HG02623 (cell line): ENCODE measurements at regions not wholly inside any gene's neighbourhood (a gene's known extent, or its start where the extent isn't known, plus 50 kb on each side); places are given as distances from the start of the nearest gene placed in this dataset.

Experiments used
- ATAC-seq: cut with Tn5 transposase; IDR thresholded peaks from one replicate; pipeline ENCODE4 v1.9.1; 2021; ENCODE audit warnings: moderate library complexity; ENCODE audit not compliant: unreplicated experiment

DNA sequence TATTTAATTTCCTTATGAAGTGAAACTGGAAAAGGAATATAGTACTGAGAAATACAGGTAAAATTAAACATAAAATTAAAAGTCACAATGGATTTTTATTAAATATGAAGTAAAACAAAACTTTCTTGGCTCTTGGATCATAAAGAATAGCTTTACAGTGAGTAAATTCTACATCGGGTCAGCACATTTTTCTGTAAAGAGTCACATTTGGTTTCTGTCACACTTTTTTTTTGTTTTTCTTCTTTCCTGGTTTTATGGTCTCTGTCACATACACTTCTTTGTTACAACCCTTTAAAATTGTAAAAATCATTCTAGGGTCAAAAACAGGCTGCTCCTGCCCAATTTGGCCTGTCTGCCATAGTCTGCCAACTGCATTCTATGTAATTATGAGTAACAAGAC is 254.4 kb upstream of the POU3F2 start:
- no peak for ATAC-seq

DNA sequence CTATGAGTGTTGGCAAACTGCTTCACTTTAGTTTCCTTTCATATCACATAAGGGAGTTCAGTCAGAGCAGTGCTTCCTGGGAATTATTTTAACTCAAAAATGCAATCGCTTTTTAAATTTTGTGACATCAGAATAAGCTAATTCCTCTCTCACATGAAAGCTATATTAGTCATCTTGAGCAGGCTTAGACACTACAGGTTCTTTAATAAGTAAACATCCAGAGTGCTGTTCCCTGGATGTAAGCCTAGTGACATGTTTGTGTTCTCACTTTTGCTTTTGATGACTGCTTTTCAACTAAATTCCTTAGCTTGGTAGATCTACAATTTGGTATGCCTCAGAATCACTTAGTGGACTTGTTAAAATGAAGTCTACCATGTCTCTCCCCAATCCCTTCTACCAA is 252.7 kb upstream of the POU3F2 start:
- ATAC-seq, result no peak

DNA sequence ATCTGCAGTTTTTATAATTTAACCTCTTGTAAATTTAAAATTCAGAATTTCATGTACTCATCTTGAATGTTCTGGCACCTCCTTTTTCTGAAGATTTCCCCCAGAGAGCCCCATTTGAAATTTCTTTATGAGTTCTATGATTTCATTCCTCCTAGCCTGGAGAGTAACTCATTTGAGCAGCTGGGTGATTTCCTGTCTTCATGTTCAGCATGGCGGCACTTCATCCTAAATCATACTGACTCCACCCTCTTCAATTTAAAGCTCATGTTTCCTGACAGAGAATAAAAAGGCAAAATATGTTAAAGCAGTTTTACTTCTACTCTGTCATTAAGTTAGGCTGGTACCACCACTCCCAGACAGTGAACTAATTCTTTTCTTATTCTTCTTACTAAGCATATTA is 250.9 kb upstream of the POU3F2 start:
- ATAC-seq, result no peak

DNA sequence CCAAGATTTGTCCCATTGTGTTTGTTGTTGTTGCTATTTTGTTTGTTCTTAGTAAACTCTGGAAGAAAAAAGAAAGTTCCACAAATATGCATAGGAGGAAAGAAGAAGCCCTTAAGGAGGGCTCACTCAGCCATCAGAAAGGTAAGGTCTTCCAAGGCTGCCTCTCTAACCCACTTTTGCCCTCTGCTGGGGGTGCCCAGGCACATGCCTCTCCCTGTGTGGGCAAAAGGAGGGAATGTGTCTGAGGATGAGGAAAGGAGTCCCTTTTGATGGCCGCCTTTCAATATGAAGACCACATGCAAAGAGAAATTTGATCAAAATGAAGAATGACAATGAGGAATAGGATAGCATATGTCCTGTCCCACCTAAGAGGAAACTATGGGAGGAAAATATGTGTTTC is 248.2 kb upstream of the POU3F2 start:
- ATAC-seq, result no peak

DNA sequence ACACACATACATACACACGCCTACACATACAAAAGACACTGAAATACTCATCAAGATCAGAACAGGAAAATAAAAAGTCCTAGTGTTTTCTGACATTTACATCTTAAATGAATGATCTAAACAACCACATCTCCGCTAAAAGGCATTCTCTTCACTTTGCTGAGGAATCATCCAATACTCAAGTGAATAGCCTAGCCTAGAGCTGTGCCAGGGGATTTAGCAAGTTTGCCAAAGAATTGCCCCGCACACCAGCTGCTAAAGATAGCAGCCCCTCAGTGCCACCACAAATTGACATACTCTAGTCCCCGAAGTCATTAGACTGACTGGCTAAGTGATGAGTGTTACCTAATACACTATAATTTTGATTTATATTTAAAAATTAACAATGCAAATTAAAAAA is 246.8 kb upstream of the POU3F2 start:
- no peak for ATAC-seq

DNA sequence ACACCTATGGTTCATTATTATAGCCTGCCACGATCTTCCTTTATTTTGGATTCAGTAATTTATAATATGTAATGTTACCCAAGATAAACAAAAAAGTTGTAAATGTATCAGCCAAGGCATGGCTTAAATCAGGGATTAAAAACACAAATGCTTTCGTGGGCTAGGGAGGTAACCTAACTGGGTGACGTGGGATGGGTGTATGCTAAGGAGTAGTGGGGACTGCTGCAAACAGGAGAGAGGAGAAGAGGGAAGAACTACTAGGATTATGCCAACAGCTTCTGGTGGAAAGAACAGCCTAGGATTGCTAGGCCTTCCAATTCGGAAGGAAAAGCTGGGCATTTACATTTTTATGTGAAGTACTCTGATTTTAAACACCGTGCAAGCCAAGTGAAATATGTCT is 244.8 kb upstream of the POU3F2 start:
- no peak for ATAC-seq

DNA sequence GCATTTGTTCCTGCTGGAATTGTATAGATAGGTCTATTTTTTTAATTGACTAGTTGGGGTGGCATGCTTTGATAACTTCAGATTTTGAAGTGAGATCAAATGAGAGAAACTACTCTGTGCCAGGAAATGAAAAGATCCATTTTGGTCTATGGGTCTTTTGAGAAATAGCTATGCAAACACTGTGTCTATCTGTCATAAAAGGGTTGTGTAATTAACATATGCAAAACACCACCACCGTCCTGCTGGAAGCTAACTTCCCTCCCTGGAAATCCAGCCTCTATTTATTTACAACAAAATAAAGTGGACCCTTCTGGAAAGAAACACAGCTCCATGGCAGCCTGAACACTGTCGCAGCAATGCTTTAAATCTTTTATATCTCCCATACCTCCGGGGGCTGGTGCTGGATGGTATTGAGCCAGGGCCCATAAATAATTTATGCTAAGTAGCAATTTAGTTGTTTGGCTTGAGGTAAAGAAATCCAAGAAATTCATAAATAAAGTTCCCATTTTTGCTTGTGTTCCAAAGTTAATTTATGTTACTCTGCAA is 244.2 kb upstream of the POU3F2 start:
- no peak for ATAC-seq

DNA sequence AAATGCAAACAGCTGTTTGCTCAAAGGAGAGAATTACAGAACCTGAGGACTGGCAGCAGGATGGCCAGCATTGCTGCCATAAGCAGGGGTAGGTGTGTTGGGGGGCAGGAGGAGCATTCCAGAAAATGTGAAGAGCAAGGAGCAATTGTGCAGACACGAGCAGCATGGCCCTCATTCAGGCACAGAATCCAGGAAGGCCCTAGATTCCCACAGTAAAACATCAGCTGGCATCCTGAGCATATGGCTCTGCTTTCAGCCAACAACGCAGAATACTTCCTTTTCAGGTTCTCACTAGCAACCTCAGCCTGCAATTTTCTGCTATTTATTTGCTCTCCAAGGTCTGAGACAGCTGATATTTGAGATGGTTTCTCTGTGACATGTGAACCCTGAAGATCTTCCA is 243.4 kb upstream of the POU3F2 start:
- ATAC-seq, result no peak

DNA sequence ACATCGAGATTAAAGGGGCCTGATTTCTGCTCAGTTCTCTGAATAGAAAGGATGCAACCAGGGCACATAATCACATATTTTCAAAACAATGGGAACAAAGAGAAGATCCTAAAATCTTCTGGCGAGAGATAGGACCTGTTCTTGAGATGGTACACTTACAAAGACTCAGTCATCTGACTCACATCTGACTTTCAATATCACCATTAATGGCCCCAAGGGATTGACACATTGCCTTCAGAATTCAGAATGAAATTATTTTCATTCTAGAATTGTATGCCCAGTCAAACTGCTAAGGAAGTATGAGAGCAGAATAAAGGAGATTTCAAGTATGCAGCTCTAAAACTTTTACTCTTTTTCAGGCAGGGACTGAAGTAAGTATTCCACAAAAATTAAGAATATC is 240.7 kb upstream of the POU3F2 start:
- no peak for ATAC-seq

DNA sequence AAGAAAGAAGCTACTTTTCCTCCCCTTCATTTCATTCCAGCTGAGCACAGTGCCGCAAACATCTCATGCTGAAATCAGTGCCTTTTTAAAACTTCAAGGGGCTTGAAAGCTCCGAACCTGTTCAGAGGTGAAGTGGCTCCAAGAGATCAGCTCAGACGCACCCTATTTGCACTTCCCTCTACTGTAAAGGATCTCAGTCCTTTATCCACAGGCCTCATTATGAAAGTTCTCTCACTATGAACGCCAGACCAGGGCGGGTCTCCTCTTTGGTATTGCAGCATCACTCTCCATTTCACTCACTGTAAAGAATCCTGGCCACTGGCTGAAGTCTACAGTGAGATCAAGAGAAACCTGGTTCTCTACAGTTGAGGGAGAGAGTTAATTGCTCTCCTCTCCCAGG is 232.7 kb upstream of the POU3F2 start:
- no peak for ATAC-seq

DNA sequence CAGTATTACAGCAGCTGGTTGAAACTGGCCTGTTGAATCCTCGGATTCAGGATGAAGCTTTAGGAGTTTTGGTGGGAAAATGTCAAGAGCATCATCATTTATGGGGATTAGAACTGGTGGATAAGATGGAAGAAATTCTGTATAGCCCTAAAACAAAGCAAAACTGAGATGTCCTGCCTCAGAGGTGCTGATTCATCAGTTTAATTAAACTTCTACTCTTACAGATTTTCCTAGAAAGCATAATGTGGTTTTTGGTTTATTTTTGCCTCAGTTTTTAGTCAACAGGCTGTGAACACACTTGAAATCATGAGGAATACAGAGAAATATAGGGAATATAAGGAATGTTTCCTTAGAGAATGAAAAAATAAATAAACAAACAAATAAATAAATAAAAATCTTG is 228.7 kb upstream of the POU3F2 start:
- ATAC-seq, result no peak

DNA sequence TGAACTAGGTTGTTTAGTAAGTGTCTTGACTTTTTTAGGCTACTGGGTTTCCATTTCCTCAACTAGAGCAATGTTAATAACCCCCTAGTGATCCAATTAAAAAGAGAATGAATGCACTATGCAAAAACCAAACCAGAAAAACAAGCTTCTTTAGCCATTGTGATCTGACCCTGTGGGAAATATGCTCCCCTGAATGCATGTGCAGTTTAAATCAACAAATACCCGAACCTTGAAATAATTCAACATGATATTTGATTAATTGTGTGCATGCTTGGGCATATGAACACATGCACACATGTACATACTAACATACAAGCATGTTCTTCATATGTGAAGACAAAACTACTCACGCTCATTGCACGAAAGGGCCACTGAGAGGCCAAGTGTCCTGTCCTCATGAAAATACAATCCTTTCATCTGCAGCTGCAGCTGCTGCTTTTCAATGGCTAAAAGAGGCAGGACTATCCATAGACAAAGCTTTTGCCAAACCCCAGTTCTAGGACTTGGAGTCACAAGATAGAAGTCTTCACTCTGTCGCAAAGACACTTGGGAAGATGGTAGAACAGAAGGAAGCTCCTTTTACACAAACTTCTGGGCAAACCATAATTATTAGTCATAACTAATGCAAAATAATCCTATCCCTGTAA is 207.1 kb upstream of the POU3F2 start:
- no peak for ATAC-seq

DNA sequence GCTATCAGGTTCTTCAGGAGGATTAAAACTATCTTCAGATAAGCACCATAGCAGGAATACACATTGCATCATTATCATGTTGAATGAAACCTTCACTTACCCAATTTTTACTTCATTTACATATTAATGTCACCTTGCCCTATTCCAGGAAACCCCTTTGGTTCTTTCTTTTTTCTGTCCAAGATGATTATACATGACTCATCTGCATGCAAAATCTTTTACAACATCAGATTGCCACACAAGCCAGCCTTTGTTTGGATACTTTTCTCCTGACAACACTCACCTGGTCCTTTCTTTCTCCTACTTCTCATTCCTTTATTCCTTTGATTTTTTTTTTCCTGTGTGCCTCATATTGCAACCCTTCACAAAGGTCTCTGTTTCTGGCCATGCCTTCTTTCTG is 200.5 kb upstream of the POU3F2 start:
- ATAC-seq, result no peak

DNA sequence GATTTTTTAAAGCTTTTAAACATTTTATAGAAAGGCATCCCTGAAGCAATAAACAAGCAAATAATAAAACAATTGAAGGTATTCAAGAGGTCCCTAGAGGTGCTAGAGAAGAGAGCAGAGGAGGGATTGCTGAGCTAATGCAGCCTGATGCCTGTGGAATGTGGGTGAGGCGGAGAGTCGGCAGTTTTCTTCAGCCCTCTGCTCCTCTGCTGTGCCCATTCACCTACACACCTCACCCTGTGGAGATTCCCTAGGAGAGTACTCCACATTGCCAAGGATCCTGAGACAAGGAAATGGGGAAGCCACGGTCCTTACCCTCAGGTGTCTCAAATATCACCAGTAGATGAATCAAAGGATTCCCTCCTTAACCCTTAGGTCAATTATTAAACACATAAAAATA is 199.8 kb upstream of the POU3F2 start:
- no peak for ATAC-seq

DNA sequence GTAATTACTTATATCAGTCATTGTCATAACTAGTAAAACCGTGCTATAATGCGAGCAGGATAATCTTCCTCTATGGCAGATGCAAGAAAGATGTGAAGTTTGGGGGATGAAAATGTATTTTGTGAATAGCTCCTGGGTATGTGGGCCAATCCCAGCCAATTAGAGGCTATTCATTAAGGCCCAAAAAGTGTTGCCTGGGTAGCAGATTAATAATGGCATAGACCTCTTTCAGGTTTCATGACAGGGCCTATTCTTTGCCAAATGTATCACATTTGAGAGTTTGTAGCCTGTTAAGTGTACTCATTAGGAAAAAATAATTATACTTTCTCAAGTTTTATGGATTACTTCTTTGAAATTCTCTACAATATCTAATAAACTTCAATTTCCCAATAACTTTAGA is 199.2 kb upstream of the POU3F2 start:
- ATAC-seq, result no peak

DNA sequence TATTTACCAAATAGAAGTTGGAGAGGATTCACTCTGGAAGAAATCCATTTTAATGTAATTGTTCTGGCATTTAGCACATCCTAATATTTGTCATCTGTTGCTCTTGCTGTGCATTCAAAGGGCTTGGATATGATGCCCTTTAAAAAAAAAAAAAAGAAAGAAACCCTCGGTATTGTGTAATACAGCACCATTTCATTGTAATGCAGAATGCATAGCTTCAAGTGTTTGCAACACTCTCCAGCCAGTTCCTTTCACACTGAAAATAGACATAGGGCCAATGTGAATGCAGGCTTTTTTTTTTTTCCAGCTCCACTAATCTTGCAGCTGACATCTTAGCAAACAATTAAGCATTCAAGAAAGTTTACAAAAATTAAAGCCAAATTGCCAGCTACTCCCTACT is 197.4 kb upstream of the POU3F2 start:
- ATAC-seq, result no peak

DNA sequence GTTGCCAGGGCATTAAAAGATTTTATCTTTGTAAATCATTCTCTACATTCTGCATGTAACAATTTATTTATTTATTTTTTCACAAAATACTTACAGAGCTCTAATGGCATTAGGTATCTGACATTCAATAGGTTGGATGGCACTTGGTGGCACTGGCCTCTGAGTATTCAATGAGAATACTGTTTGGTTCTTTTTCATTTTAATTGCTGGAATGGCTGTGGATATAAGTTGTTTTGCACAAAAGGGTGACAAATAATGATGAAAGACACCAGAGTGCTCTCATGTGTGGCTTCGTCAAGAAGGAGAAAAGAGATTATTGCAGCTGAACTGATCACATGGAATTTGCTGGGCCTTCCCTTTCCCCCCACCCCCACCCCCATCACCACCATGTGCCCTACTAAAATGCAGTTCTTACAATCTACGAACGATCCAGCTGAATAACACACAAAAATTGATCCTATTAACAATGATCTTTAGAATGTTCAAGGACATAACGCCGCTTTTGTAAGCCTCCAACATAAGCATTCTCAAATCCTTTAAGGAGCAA is 195.2 kb upstream of the POU3F2 start:
- no peak for ATAC-seq

DNA sequence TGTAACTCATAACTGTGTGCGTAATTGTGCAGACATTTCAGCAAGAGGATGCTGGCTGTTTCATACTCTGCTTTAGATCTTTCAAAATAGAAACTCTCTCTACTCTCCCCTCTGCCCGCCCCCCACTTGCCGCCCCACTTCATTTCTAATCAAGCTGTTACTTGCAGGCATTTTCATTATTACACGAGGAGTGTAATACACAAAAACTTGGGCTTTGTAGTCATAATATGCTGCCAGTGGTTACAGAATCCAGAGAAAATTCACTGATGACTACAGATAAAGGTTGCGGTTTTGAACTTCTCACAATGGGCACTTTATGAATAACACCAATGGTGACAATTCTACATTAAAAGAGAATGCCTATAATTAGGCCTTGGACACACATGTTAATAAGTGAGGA is 194.0 kb upstream of the POU3F2 start:
- no peak for ATAC-seq

DNA sequence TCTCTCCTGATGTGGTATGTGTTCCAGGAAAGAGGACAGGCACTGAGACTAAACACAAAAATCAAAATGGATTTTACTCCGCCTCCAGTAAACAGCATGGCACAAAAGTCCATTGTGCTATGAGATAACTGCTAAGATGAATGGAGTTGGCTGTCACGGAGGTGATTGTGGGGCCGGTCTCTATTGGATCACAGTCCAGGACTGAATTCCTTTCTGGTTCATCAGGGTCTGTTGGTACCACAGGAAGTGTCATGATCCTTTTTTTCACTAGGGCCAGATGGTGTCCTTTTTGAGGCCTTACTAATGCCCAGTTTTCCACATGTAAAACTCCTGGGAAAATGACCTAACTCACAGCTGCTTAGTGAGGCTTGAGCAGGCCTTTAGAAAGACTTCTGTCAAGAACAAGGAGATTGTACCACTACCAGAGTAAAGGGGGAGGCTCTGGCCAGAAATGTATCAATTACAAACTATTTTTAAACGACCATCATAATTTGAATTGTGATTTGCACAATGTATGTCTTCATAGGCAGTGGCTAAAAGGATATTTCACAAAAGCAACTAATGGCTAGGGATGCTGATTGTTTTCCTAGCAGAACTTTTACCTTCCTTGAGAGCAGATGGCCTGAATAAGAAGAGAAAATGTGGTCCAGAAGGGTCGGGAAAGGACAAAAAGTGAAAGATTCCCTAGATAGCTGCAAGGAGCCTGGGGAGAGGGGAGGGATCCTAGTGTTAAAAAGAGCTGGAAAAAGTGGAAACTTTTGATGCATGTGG is 192.2 kb upstream of the POU3F2 start:
- ATAC-seq, result no peak

DNA sequence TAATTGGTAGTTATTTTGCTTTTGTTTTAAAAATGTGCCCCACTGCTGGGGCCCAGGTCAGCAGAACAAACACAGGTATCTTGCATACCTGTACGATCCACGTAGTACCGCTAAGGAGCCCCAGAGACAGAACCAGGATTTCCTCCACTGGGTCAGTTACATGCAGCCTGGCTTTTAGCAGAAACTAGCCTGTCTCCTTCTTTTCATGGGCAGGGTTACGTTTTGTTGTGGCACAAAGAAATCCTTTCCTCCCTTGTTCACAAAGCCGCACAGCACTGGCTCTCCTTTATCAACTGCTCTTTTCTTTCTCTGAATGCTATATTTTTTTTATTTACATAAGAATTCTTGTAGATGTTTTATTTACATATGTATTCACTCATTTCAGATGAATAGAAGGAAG is 190.3 kb upstream of the POU3F2 start:
- ATAC-seq, result no peak

DNA sequence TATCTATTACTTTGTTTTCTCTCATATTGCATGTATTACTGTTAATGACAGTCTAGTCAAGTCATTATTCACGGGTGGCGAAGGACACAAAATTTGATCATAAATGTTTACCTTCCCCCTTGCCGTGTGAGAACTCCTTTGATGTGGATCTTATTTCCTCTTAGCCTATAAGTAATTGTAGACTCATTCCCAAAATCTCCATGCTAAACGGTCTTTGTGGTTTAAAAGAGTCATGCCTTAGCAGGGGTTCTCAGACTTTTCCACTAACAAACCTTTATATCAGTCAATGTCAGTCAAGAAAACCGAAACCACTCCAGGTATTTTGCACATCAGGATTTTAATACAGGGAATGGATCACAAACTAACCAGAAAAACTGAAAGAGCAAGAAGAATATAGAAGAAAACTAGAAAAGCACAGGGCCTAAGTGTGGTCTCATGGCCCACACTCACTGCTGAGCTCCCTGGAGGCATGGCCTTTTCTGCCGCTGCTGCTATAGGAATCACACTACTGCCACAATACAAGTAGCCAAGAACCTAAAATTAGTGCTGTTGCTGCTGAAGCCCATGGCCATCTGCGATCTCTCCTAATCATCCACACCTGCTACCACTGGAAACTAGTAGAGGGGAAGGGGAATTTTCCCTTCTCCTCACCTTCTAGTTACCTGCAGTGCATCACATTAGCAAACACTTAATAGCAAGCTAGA is 186.0 kb upstream of the POU3F2 start:
- ATAC-seq, result no peak

DNA sequence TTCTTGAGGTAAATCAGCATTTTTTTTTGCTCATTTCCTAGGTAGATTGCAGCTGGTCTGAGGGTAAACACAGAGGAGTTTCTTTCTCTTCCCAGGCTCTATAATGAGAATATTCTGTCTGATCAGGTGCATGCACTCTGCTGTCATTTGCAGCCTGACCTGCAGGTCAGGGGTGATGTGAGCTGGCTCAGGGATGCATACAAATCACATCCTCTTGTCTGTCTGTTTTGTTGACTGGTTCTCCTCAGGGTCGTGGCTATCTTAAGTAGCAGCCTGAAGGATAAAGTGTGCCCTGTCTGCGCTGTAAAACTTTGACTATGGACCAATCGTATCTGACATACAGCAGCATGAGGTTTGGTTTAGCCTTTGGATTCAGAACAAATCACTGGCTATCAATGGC is 183.4 kb upstream of the POU3F2 start:
- ATAC-seq, result no peak
